Keratinocyte (primary cell): ENCODE measurements at regions not wholly inside any gene's neighbourhood (a gene's known extent, or its start where the extent isn't known, plus 50 kb on each side); places are given as distances from the start of the nearest gene placed in this dataset.

ENCODE experiments used
- CTCF ChIP-seq, 3 experiments: IDR thresholded peaks in 1 of 3; conservative IDR thresholded peaks in 1 of 3; optimal IDR thresholded peaks in 1 of 3; 2 replicates in 2 of 3; 3 replicates in 1 of 3; pipeline versions ENCODE3 to v1.5.1; 2011; ENCODE audit warnings: low read length in 3 of 3, mild to moderate bottlenecking in 3 of 3, moderate library complexity in 2 of 3, control low read depth in 1 of 3, inconsistent platforms in 1 of 3; ENCODE audit not compliant: insufficient read depth in 2 of 3; ENCODE audit errors: extremely low read depth in 1 of 3
- EZH2 ChIP-seq: IDR thresholded peaks from one replicate; pipeline ENCODE4 v1.6.1; 2012; ENCODE audit warnings: inconsistent platforms, mild to moderate bottlenecking, low read length, moderate library complexity

GRCh38 chr18:26696786-26697185 lies 148.4 kb upstream of the KCTD1 start:
- TF ChIP-seq CTCF (optimal IDR thresholded peaks at IDR 0.05 in 1 of 3, IDR thresholded peaks at IDR 0.05 in 1 of 3, conservative IDR thresholded peaks at IDR 0.05 in 1 of 3; ENCODE audit: extremely low read depth in 1 of 3, insufficient read depth in 2 of 3, low read length in 3 of 3) (no peak), EZH2 (no peak)
